B cell (primary cell): ENCODE measurements at regions not wholly inside any gene's neighbourhood (a gene's known extent, or its start where the extent isn't known, plus 50 kb on each side); places are given as distances from the start of the nearest gene placed in this dataset. TPM values are rescaled to one million over a fixed set of nuclear protein-coding genes. Genes with fewer than 3 reads are reported as not detected.

Source experiments
- ATAC-seq: fragments of 200-7000 bp; cut with Tn5 transposase; one replicate; pipeline ENCODE4 v1.10.0; 2021; ENCODE audit warnings: low read depth, mild to moderate bottlenecking, moderate number of reproducible peaks, moderate library complexity
- CTCF ChIA-PET: fragments of 350-600 bp; sonication (Branson Sonifier 250); formaldehyde crosslinking; loops from one replicate; lab custom pipeline; 2021; ENCODE audit warnings: antibody characterized with exemption, inconsistent platforms; lab: Charles Lee
- POLR2A ChIA-PET: fragments of 350-600 bp; sonication (Branson Sonifier 250); formaldehyde crosslinking; loops from one replicate; lab custom pipeline; 2021; ENCODE audit warnings: antibody characterized with exemption; lab: Charles Lee
- DNase-seq: peaks from one replicate; pipeline ENCODE4 v3.0.0; 2013
- H2AFZ ChIP-seq: 2 replicates; pipeline ENCODE4 v1.6.1; 2012; ENCODE audit warnings: mild to moderate bottlenecking, low read depth, low read length; ENCODE audit not compliant: insufficient read depth, poor library complexity, severe bottlenecking
- H3K27ac ChIP-seq, 2 donors: 1 replicate in 1 of 2; 2 replicates in 1 of 2; pipeline ENCODE4 v1.5.1; 2012 to 2013; ENCODE audit warnings: low read length in 2 of 2, mild to moderate bottlenecking in 2 of 2, moderate library complexity in 1 of 2
- H3K27me3 ChIP-seq, 4 experiments: fragments of 200-600 bp in 1 of 4; sonication (generic) in 1 of 4; replicated peaks in 1 of 4; 1 replicate in 2 of 4; 2 replicates in 2 of 4; pipeline versions ENCODE4 v1.6.1 to v1.7.0; 2013 to 2016; ENCODE audit warnings: low read length in 3 of 4, mild to moderate bottlenecking in 2 of 4, mixed read lengths in 1 of 4, moderate library complexity in 1 of 4; ENCODE audit not compliant: insufficient read depth in 4 of 4, control insufficient read depth in 3 of 4; ENCODE audit errors: control extremely low read depth in 1 of 4
- H3K36me3 ChIP-seq, 2 experiments: replicated peaks in 1 of 2; 1 replicate in 1 of 2; 2 replicates in 1 of 2; pipeline versions ENCODE4 v1.6.1 to v1.7.1; 2013; ENCODE audit warnings: low read length in 1 of 2; ENCODE audit not compliant: insufficient read depth in 2 of 2, control insufficient read depth in 1 of 2; ENCODE audit errors: control extremely low read depth in 1 of 2, extremely low read depth in 1 of 2
- H3K4me1 ChIP-seq, 2 donors: fragments of 200-600 bp in 1 of 2; sonication (generic) in 1 of 2; 1 replicate in 1 of 2; 2 replicates in 1 of 2; pipeline versions ENCODE4 v1.5.1 to v1.6.1; 2013 to 2017; ENCODE audit warnings: low read length in 2 of 2; ENCODE audit not compliant: control insufficient read depth in 2 of 2, insufficient read depth in 2 of 2
- H3K4me2 ChIP-seq: replicated peaks from 2 replicates; pipeline ENCODE3; 2012; ENCODE audit warnings: mild to moderate bottlenecking, low read depth, low read length; ENCODE audit not compliant: poor library complexity, severe bottlenecking
- H3K4me3 ChIP-seq, 5 experiments: fragments of 200-600 bp in 1 of 5; sonication (generic) in 1 of 5; 1 replicate in 3 of 5; 2 replicates in 2 of 5; pipeline versions ENCODE4 v1.5.1 to v1.7.0; 2011 to 2016; ENCODE audit warnings: low read length in 4 of 5, mild to moderate bottlenecking in 4 of 5, low read depth in 2 of 5, control low read depth in 1 of 5, moderate library complexity in 1 of 5; ENCODE audit not compliant: insufficient read depth in 1 of 5; ENCODE audit errors: control extremely low read depth in 1 of 5, extremely low read depth in 1 of 5
- H3K79me2 ChIP-seq: fragments of 200-600 bp; sonication (generic); one replicate; pipeline ENCODE4 v1.6.0; 2016; ENCODE audit warnings: low read length; ENCODE audit not compliant: control insufficient read depth, insufficient read depth
- H3K9ac ChIP-seq: fragments of 200-600 bp; sonication (generic); 2 replicates; pipeline ENCODE4 v1.6.1; 2017; ENCODE audit warnings: mild to moderate bottlenecking, low read length, moderate library complexity
- H3K9me3 ChIP-seq, 3 donors: one replicate each; pipeline versions ENCODE4 v1.6.1 to v1.7.1; 2013; ENCODE audit warnings: low read length in 2 of 3; ENCODE audit not compliant: control insufficient read depth in 2 of 3, insufficient read depth in 1 of 3; ENCODE audit errors: control extremely low read depth in 1 of 3
- H4K20me1 ChIP-seq: 2 replicates; pipeline ENCODE4 v1.6.0; 2012; ENCODE audit warnings: mild to moderate bottlenecking, low read length; ENCODE audit not compliant: insufficient read depth, control insufficient read depth, poor library complexity, severe bottlenecking
- H3K27ac Mint-ChIP-seq: one replicate; pipeline ENCODE4 v1.8.0; 2021; ENCODE audit warnings: mixed read lengths
- H3K27me3 Mint-ChIP-seq: one replicate; pipeline ENCODE4 v1.8.0; 2021; ENCODE audit warnings: mixed read lengths
- H3K4me1 Mint-ChIP-seq: one replicate; pipeline ENCODE4 v1.8.0; 2021; ENCODE audit warnings: mixed read lengths
- H3K4me3 Mint-ChIP-seq: one replicate; pipeline ENCODE4 v1.8.0; 2021; ENCODE audit warnings: mixed read lengths
- H3K9me3 Mint-ChIP-seq: one replicate; pipeline ENCODE4 v1.8.0; 2022; ENCODE audit warnings: mixed read lengths; ENCODE audit not compliant: insufficient read depth
- EZH2 ChIP-seq: IDR thresholded peaks from 2 replicates; pipeline ENCODE4 v1.6.1; 2012; ENCODE audit warnings: borderline replicate concordance, low read depth, mild to moderate bottlenecking, moderate library complexity, low read length; ENCODE audit not compliant: insufficient read depth, poor library complexity, severe bottlenecking
- WGBS: methylation state at CpG from one replicate; pipeline ENCODE4 v1.1.5; 2013; ENCODE audit warnings: missing lambda C conversion rate; ENCODE audit not compliant: insufficient coverage; 5-methylcytosine and 5-hydroxymethylcytosine counted together
- intact Hi-C: fragments of 100-400 bp; cut with micrococcal nuclease; formaldehyde crosslinking; loops from one replicate; pipeline ENCODE4 v1.10.0; 2022
- small RNA-seq: library from RNA; depleted of rRNA; stranded (forward); fragments of <200 nt; gene quantifications from one replicate; pipeline ENCODE3, GENCODE V24; 2012; ENCODE audit warnings: low replicate concordance, low read depth; ENCODE audit not compliant: insufficient read length
- TF ChIP-seq, protein P1 (sequence below): fragments of 200-600 bp; IDR thresholded peaks from one replicate; pipeline ENCODE4 v1.8.0; 2022; ENCODE audit warnings: antibody characterized with exemption, mild to moderate bottlenecking

DNA sequence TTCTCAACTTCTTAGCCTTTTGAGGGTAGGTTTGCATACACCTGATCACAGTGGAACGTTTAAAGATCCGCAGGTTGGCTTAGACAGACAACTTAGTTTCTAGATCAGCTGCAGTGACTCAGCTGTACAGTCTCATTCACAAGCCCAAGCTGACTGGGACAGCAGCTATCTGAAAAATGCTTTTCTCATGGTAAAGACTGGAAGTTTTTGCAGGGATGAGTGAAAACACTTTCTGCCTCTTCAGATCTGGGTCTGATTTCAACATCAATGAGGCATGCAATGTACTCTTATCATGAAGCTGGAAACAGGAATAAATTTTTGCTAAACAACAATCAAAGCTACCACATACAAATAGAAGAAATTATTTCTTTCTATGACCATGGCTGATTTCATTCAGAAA is 61.1 kb upstream of the PTBP2 start:
- ChIA-PET CTCF (no interaction called here), POLR2A (no interaction called here)
- no peak overlapping the region for H3K4me3 ChIP-seq
- Mint-ChIP-seq H3K4me3 (no peak overlapping the region), H3K9me3 (peaks cover under 1% of the 10 kb centered on the region), H3K27me3 (no peaks in the 10 kb centered on the region), H3K4me1 (no peaks in the 10 kb centered on the region), H3K27ac (no peak overlapping the region)
- TF ChIP-seq, protein P1, sequence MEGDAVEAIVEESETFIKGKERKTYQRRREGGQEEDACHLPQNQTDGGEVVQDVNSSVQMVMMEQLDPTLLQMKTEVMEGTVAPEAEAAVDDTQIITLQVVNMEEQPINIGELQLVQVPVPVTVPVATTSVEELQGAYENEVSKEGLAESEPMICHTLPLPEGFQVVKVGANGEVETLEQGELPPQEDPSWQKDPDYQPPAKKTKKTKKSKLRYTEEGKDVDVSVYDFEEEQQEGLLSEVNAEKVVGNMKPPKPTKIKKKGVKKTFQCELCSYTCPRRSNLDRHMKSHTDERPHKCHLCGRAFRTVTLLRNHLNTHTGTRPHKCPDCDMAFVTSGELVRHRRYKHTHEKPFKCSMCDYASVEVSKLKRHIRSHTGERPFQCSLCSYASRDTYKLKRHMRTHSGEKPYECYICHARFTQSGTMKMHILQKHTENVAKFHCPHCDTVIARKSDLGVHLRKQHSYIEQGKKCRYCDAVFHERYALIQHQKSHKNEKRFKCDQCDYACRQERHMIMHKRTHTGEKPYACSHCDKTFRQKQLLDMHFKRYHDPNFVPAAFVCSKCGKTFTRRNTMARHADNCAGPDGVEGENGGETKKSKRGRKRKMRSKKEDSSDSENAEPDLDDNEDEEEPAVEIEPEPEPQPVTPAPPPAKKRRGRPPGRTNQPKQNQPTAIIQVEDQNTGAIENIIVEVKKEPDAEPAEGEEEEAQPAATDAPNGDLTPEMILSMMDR: no peak
- TF ChIP-seq EZH2: no peak
- H3K27ac ChIP-seq: no peak overlapping the region
- H3K4me1 ChIP-seq: no peaks in the 10 kb centered on the region
- no peaks in the 10 kb centered on the region for H3K27me3 ChIP-seq
- H2AFZ ChIP-seq: no peak overlapping the region
- H3K9me3 ChIP-seq: peaks cover 2 to 10% (median 3%) of the 10 kb centered on the region in 3 donors
- no peaks in the 10 kb centered on the region for H4K20me1 ChIP-seq
- H3K36me3 ChIP-seq: no peaks in the 10 kb centered on the region
- 95% methylated on average over 2 of the region's 2 CpGs for WGBS
- DNase-seq (no peak), ATAC-seq (no peak)
- no peak overlapping the region for H3K4me2 ChIP-seq
- intact Hi-C loops: no loop called here
- no peaks in the 10 kb centered on the region for H3K79me2 ChIP-seq
- H3K9ac ChIP-seq: no peak overlapping the region

Small RNA genes lying in the stretch of these regions (small RNA-seq; reads per million reads assigned to genes)
- not detected for gene RNU1-130P
